NCI-H187 (cell line): ENCODE measurements at regions not wholly inside any gene's neighbourhood (a gene's known extent, or its start where the extent isn't known, plus 50 kb on each side); places are given as distances from the start of the nearest gene placed in this dataset.

Source experiments
- DNase-seq, 2 experiments: peaks; one replicate each; lab custom pipeline; 2025; lab: John Stamatoyannopoulos, UW

GRCh38 chr1:38221006-38221649, 174.5 kb upstream of the POU3F1 start:
- DNase-seq = no peak

- no peak for DNase-seq
Observed at GRCh38 chr1:38217316-38217715, 170.7 kb upstream of the POU3F1 start.

- DNase-seq = no peak
Observed at GRCh38 chr1:38213646-38214434, 167.2 kb upstream of the POU3F1 start.

- no peak for DNase-seq
Observed at GRCh38 chr1:38210895-38211177, 164.2 kb upstream of the POU3F1 start.

- DNase-seq = no peak
Observed at GRCh38 chr1:38210021-38210894, 163.7 kb upstream of the POU3F1 start.

- no peak for DNase-seq
Observed at GRCh38 chr1:38208716-38209632, 162.4 kb upstream of the POU3F1 start.

GRCh38 chr1:38207906-38208305, 161.3 kb upstream of the POU3F1 start:
- no peak for DNase-seq

GRCh38 chr1:38207275-38207674, 160.7 kb upstream of the POU3F1 start:
- DNase-seq = no peak

GRCh38 chr1:38204698-38205097, 158.1 kb upstream of the POU3F1 start:
- no peak for DNase-seq

GRCh38 chr1:38203441-38203840, 156.8 kb upstream of the POU3F1 start:
- DNase-seq = no peak

GRCh38 chr1:38201431-38201830, 154.8 kb upstream of the POU3F1 start:
- DNase-seq = no peak

GRCh38 chr1:38198621-38199020, 152.0 kb upstream of the POU3F1 start:
- no peak for DNase-seq

- no peak for DNase-seq
Observed at GRCh38 chr1:38198099-38198498, 151.5 kb upstream of the POU3F1 start.

GRCh38 chr1:38197312-38198061, 150.9 kb upstream of the POU3F1 start:
- no peak for DNase-seq

GRCh38 chr1:38194472-38194871, 147.9 kb upstream of the POU3F1 start:
- DNase-seq = no peak

GRCh38 chr1:38193040-38193439, 146.4 kb upstream of the POU3F1 start:
- no peak for DNase-seq

GRCh38 chr1:38191461-38191860, 144.9 kb upstream of the POU3F1 start:
- no peak for DNase-seq

- DNase-seq = no peak
Observed at GRCh38 chr1:38190983-38191382, 144.4 kb upstream of the POU3F1 start.

GRCh38 chr1:38187552-38187951, 141.0 kb upstream of the POU3F1 start:
- DNase-seq = no peak

GRCh38 chr1:38186566-38186965, 140.0 kb upstream of the POU3F1 start:
- DNase-seq = no peak

GRCh38 chr1:38185913-38186312, 139.3 kb upstream of the POU3F1 start:
- no peak for DNase-seq
